Pancreas (tissue), 10 donors: ENCODE measurements at regions not wholly inside any gene's neighbourhood (a gene's known extent, or its start where the extent isn't known, plus 50 kb on each side); places are given as distances from the start of the nearest gene placed in this dataset.

ENCODE experiments used
- ATAC-seq, 4 donors: fragments of 200-7000 bp; cut with Tn5 transposase; one replicate each; pipeline versions ENCODE4 v1.8.0 to v1.9.1; 2020; ENCODE audit warnings: mild to moderate bottlenecking in 4 of 4, moderate library complexity in 4 of 4
- DNase-seq, 6 donors: peaks; one replicate each; pipeline ENCODE4 v3.0.0-alpha.2; 2020
- FAIRE-seq: peaks from 2 replicates; lab custom pipeline; 2012; peaks lifted over from hg19 to GRCh38; lab: Jason Lieb, UNC
- H3K27ac ChIP-seq, 4 donors: fragments of 200-600 bp; sonication (generic); 1 replicate in 3 of 4; 2 replicates in 1 of 4; pipeline versions ENCODE4 v1.5.0 to v1.8.0; 2020
- H3K27me3 ChIP-seq, 4 donors: fragments of 200-600 bp; one replicate each; pipeline ENCODE4 v1.8.0; 2021
- H3K36me3 ChIP-seq, 3 donors: fragments of 200-600 bp; sonication (generic) in 1 of 3; one replicate each; pipeline versions ENCODE4 v1.5.0 to v1.8.0; 2020 to 2021
- H3K4me1 ChIP-seq, 3 donors: fragments of 200-600 bp; one replicate each; pipeline ENCODE4 v1.8.0; 2021
- H3K4me3 ChIP-seq, 4 donors: fragments of 200-600 bp; sonication (generic) in 2 of 4; one replicate each; pipeline versions ENCODE4 v1.5.0 to v1.8.0; 2020 to 2021
- H3K9me3 ChIP-seq, 4 donors: fragments of 200-600 bp; one replicate each; pipeline ENCODE4 v1.8.0; 2021
- WGBS, 2 donors: extraction: QIAGEN DNeasy Blood & Tissue Kit; methylation state at CpG; one replicate each; pipeline ENCODE4 v1.1.7; 2013; 5-methylcytosine and 5-hydroxymethylcytosine counted together
- intact Hi-C, 3 donors: fragments of 100-400 bp; cut with DNase I; formaldehyde crosslinking; loops; one replicate each; pipeline versions ENCODE4 v1.11.1 to v1.14.2; 2022
- TF ChIP-seq, protein P1 (sequence below), 4 donors: fragments of 200-600 bp; sonication (generic) in 3 of 4; IDR thresholded peaks; one replicate each; pipeline versions ENCODE4 v1.5.0 to v1.8.0; 2021; ENCODE audit warnings: antibody characterized with exemption in 4 of 4
- donor health status: healthy with polysubstance abuse.
- donor health status: DM: no; HTN: no; CAD: no; lungs with moderate emphysema.
- donor health status: DM: no; HTN: no; CAD: no.
- donor health status: control.
- donor health status: control.
- donor health status: Bipolar disorder and iron deficiency.
- donor health status: DM: yes; HTN: yes; CAD: no.
- donor health status: DM: no; HTN: no; CAD: no.
- donor health status: DM: no; HTN: no; CAD: no.
- donor health status: DM: yes; HTN: yes; CAD: no.

GRCh38 chr1:113321771-113322387 lies 68.4 kb upstream of the MAGI3 start:
- Histone ChIP-seq H3K36me3 (no peaks in the 10 kb centered on the region), H3K4me3 (no peak overlapping the region), H3K27ac (no peak overlapping the region), H3K27me3 (no peaks in the 10 kb centered on the region), H3K4me1 (peaks cover 8 to 13% (median 11%) of the 10 kb centered on the region in 3 donors), H3K9me3 (no peaks in the 10 kb centered on the region)
- 94 to 99% methylated on average over 3 of the region's 3 CpGs for WGBS, 2 donors
- TF ChIP-seq, protein P1, sequence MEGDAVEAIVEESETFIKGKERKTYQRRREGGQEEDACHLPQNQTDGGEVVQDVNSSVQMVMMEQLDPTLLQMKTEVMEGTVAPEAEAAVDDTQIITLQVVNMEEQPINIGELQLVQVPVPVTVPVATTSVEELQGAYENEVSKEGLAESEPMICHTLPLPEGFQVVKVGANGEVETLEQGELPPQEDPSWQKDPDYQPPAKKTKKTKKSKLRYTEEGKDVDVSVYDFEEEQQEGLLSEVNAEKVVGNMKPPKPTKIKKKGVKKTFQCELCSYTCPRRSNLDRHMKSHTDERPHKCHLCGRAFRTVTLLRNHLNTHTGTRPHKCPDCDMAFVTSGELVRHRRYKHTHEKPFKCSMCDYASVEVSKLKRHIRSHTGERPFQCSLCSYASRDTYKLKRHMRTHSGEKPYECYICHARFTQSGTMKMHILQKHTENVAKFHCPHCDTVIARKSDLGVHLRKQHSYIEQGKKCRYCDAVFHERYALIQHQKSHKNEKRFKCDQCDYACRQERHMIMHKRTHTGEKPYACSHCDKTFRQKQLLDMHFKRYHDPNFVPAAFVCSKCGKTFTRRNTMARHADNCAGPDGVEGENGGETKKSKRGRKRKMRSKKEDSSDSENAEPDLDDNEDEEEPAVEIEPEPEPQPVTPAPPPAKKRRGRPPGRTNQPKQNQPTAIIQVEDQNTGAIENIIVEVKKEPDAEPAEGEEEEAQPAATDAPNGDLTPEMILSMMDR (IDR thresholded peaks at IDR 0.05): no peak
- DNase-seq (no peak), ATAC-seq (no peak), FAIRE-seq (no peak)
- intact Hi-C loops: no loop called here

DNA sequence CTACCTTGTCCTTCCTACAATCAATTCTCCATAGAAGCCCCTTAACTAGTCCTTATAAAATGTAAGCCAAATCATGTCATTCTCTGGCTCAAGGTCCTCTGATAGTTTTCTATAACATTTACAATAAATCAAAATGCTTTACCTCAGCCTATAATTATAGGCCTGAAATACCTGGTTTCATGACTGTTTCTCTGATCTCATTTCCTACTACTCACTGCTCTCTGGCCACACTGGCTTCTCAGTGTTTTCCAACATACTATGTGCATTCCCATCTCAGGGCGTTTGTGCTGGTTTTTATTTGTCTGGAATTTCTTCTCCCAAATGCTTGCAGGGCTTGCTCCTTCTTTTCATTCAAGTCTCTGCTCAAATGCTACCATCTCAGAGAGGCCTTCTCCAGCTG lies 67.9 kb upstream of the MAGI3 start:
- TF ChIP-seq, protein P1 (IDR thresholded peaks at IDR 0.05): no peak
- intact Hi-C loops: no loop called here
- no peak for DNase-seq
- ATAC-seq: no peak
- no peak for FAIRE-seq
- WGBS, 2 donors: 87 to 97% methylated on average over 1 of the region's 1 CpG
- no peak overlapping the region for H3K27ac ChIP-seq
- H3K9me3 ChIP-seq: no peaks in the 10 kb centered on the region
- no peaks in the 10 kb centered on the region for H3K27me3 ChIP-seq
- H3K36me3 ChIP-seq: no peaks in the 10 kb centered on the region
- peaks cover 8 to 13% (median 11%) of the 10 kb centered on the region in 3 donors for H3K4me1 ChIP-seq
- no peak overlapping the region for H3K4me3 ChIP-seq

DNA sequence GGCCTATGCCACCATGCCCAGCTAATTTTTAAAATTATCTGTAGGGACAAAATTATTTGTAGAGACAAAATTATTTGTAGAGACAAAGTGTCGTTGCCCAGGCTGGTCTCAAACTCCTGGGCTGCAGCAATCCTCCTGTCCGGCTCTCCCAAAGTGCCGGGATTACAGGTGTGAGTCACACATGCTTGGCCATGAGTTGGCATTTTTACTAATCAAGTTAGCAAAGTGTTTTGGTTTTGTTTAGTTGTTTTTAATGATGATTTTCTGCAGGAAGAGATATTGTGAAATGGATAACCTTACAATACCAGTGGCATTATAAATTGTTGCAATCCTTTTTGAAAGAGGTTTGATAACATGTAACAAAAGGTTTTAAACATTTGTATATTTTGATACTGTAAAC lies 65.3 kb upstream of the MAGI3 start:
- TF ChIP-seq, protein P1 (IDR thresholded peaks at IDR 0.05): no peak
- H3K9me3 ChIP-seq: no peaks in the 10 kb centered on the region
- ATAC-seq: peak in 1 of 4 donors; percentile 49
- intact Hi-C loops: no loop called here
- H3K27me3 ChIP-seq: no peaks in the 10 kb centered on the region
- FAIRE-seq: no peak
- peaks cover 8 to 11% (median 8%) of the 10 kb centered on the region in 3 donors for H3K4me1 ChIP-seq
- WGBS, 2 donors: 71 to 78% methylated on average over 3 of the region's 3 CpGs
- H3K36me3 ChIP-seq: no peaks in the 10 kb centered on the region
- no peak overlapping the region for H3K4me3 ChIP-seq
- no peak for DNase-seq
- no peak overlapping the region for H3K27ac ChIP-seq

GRCh38 chr1:113326976-113327375 lies 63.3 kb upstream of the MAGI3 start:
- FAIRE-seq: no peak
- Histone ChIP-seq H3K27me3 (no peaks in the 10 kb centered on the region), H3K36me3 (no peaks in the 10 kb centered on the region), H3K27ac (no peak overlapping the region), H3K4me1 (no peaks in the 10 kb centered on the region), H3K9me3 (no peaks in the 10 kb centered on the region), H3K4me3 (no peak overlapping the region)
- intact Hi-C loops: no loop called here
- no peak for DNase-seq
- ATAC-seq: no peak
- WGBS, 2 donors: 89 to 98% methylated on average over 2 of the region's 2 CpGs
- TF ChIP-seq, protein P1 (IDR thresholded peaks at IDR 0.05): no peak

- Histone ChIP-seq H3K36me3 (no peaks in the 10 kb centered on the region), H3K4me3 (no peak overlapping the region), H3K4me1 (no peaks in the 10 kb centered on the region), H3K27me3 (no peaks in the 10 kb centered on the region), H3K27ac (no peak overlapping the region), H3K9me3 (no peaks in the 10 kb centered on the region)
- intact Hi-C loops: no loop called here
- TF ChIP-seq, protein P1 (IDR thresholded peaks at IDR 0.05): no peak
- WGBS, 2 donors: 91 to 92% methylated on average over 2 of the region's 2 CpGs
- no peak for DNase-seq
- no peak for ATAC-seq
- FAIRE-seq: no peak
Measured at GRCh38 chr1:113333056-113333455, 57.3 kb upstream of the MAGI3 start.
